ENCODE measurements at regions not wholly inside any gene's neighbourhood (a gene's known extent, or its start where the extent isn't known, plus 50 kb on each side); places are given as distances from the start of the nearest gene placed in this dataset.

DNA sequence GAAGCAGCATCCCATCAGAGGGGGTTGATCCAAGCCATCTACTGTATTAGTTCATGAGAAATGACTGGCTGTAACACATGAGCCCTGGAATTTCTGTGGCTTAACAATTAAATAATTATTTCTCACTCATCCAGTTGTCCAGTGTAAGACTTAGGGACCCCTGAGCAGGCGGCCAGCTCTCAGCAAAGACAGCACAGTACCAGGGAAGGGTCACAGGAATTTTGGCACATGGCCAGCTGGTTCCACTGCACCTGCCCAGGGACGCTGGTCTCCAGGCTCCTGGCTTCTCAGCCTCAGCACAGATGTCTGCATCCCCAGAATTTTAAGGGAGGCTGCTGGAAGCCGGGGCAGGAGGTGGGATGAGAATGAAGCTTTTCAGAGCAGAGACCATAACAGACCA is 93.7 kb upstream of the DHRSX start:
- intact Hi-C loops (cut with micrococcal nuclease): loop anchor here (5.0 kb wide), 1 partner anchor 77 kb away; no protein-coding TSS in a partner anchor
- no peaks in the 10 kb centered on the region for H3K9me3 ChIP-seq (ENCODE audit: control extremely low read depth in 1 of 3, control insufficient read depth in 2 of 3, insufficient read depth in 1 of 3, low read length in 2 of 3)
- POLR2A ChIA-PET: no interaction called here
- no peak overlapping the region for H3K4me3 ChIP-seq (ENCODE audit: control extremely low read depth in 1 of 5, extremely low read depth in 1 of 5, insufficient read depth in 1 of 5, low read depth in 2 of 5, low read length in 4 of 5)
- H3K27ac Mint-ChIP-seq: no peak overlapping the region
- H3K4me1 ChIP-seq (ENCODE audit: control insufficient read depth in 2 of 2, insufficient read depth in 2 of 2, low read length in 2 of 2): no peaks in the 10 kb centered on the region
- no peak overlapping the region for H3K4me2 ChIP-seq (replicated peaks; ENCODE audit: low read depth, low read length, poor library complexity, severe bottlenecking)
- no peak for DNase-seq
- no peak for ATAC-seq (ENCODE audit: low read depth)
- H3K79me2 ChIP-seq (ENCODE audit: control insufficient read depth, insufficient read depth, low read length): no peaks in the 10 kb centered on the region
- TF ChIP-seq EZH2 (IDR thresholded peaks at IDR 0.05; ENCODE audit: borderline replicate concordance, insufficient read depth, low read depth, low read length, poor library complexity, severe bottlenecking): no peak
- TF ChIP-seq, protein P1, sequence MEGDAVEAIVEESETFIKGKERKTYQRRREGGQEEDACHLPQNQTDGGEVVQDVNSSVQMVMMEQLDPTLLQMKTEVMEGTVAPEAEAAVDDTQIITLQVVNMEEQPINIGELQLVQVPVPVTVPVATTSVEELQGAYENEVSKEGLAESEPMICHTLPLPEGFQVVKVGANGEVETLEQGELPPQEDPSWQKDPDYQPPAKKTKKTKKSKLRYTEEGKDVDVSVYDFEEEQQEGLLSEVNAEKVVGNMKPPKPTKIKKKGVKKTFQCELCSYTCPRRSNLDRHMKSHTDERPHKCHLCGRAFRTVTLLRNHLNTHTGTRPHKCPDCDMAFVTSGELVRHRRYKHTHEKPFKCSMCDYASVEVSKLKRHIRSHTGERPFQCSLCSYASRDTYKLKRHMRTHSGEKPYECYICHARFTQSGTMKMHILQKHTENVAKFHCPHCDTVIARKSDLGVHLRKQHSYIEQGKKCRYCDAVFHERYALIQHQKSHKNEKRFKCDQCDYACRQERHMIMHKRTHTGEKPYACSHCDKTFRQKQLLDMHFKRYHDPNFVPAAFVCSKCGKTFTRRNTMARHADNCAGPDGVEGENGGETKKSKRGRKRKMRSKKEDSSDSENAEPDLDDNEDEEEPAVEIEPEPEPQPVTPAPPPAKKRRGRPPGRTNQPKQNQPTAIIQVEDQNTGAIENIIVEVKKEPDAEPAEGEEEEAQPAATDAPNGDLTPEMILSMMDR (IDR thresholded peaks at IDR 0.05): no peak
- peaks cover 8% of the 10 kb centered on the region for H3K4me1 Mint-ChIP-seq
- H4K20me1 ChIP-seq (ENCODE audit: control insufficient read depth, insufficient read depth, low read length, poor library complexity, severe bottlenecking): peaks cover 4% of the 10 kb centered on the region
- H3K4me3 Mint-ChIP-seq: no peak overlapping the region
- CTCF ChIA-PET: no interaction called here
- H3K36me3 ChIP-seq (replicated peaks in 1 of 2; ENCODE audit: control extremely low read depth in 1 of 2, control insufficient read depth in 1 of 2, extremely low read depth in 1 of 2, insufficient read depth in 2 of 2, low read length in 1 of 2): peaks cover 0 to 2% of the 10 kb centered on the region in 2 experiments
- WGBS (ENCODE audit: insufficient coverage): 89% methylated on average over 3 of the region's 3 CpGs
- no peaks in the 10 kb centered on the region for H3K27me3 Mint-ChIP-seq
- H3K27me3 ChIP-seq (replicated peaks in 1 of 4; ENCODE audit: control extremely low read depth in 1 of 4, control insufficient read depth in 3 of 4, insufficient read depth in 4 of 4, low read length in 3 of 4): no peaks in the 10 kb centered on the region
- H3K27ac ChIP-seq (ENCODE audit: low read length in 2 of 2): no peak overlapping the region
- no peaks in the 10 kb centered on the region for H3K9me3 Mint-ChIP-seq (ENCODE audit: insufficient read depth)
- no peak overlapping the region for H3K9ac ChIP-seq (ENCODE audit: low read length)
- H2AFZ ChIP-seq (ENCODE audit: insufficient read depth, low read depth, low read length, poor library complexity, severe bottlenecking): no peak overlapping the region

DNA sequence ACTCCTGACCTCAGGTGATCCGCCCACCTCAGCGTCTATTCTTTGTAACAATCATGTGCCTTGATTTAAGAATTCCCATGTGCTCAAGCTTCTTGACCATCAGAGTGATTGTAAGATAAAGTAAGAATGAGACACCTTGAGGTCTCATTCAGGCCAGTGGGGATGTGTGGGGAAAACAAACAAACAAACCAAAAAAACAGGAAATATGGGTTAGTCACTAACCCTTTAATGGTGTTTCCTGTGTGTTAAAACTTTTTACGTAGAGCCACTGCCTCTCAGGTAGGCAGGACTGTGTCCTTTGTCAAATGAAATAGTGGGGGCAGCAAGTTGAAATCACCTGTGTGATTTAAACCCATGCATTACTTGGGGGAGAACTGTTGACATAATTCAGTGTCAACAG is 91.5 kb upstream of the DHRSX start:
- Mint-ChIP-seq H3K4me3 (no peak overlapping the region), H3K4me1 (peaks cover 8% of the 10 kb centered on the region), H3K27ac (no peak overlapping the region), H3K27me3 (no peaks in the 10 kb centered on the region), H3K9me3 (ENCODE audit: insufficient read depth) (no peaks in the 10 kb centered on the region)
- CTCF ChIA-PET: no interaction called here
- Histone ChIP-seq H3K36me3 (replicated peaks in 1 of 2; ENCODE audit: control extremely low read depth in 1 of 2, control insufficient read depth in 1 of 2, extremely low read depth in 1 of 2, insufficient read depth in 2 of 2, low read length in 1 of 2) (peaks cover 0 to 2% of the 10 kb centered on the region in 2 experiments), H3K79me2 (ENCODE audit: control insufficient read depth, insufficient read depth, low read length) (no peaks in the 10 kb centered on the region), H4K20me1 (ENCODE audit: control insufficient read depth, insufficient read depth, low read length, poor library complexity, severe bottlenecking) (peaks cover 4% of the 10 kb centered on the region), H3K9ac (ENCODE audit: low read length) (no peak overlapping the region), H3K27me3 (replicated peaks in 1 of 4; ENCODE audit: control extremely low read depth in 1 of 4, control insufficient read depth in 3 of 4, insufficient read depth in 4 of 4, low read length in 3 of 4) (no peaks in the 10 kb centered on the region), H3K4me1 (ENCODE audit: control insufficient read depth in 2 of 2, insufficient read depth in 2 of 2, low read length in 2 of 2) (peaks cover 0 to under 1% of the 10 kb centered on the region in 2 donors), H2AFZ (ENCODE audit: insufficient read depth, low read depth, low read length, poor library complexity, severe bottlenecking) (no peak overlapping the region), H3K4me3 (ENCODE audit: control extremely low read depth in 1 of 5, extremely low read depth in 1 of 5, insufficient read depth in 1 of 5, low read depth in 2 of 5, low read length in 4 of 5) (no peak overlapping the region), H3K27ac (ENCODE audit: low read length in 2 of 2) (no peak overlapping the region), H3K4me2 (replicated peaks; ENCODE audit: low read depth, low read length, poor library complexity, severe bottlenecking) (no peak overlapping the region), H3K9me3 (ENCODE audit: control extremely low read depth in 1 of 3, control insufficient read depth in 2 of 3, insufficient read depth in 1 of 3, low read length in 2 of 3) (peaks cover 0 to 4% (median 0%) of the 10 kb centered on the region in 3 donors)
- 79% methylated on average over 3 of the region's 3 CpGs for WGBS (ENCODE audit: insufficient coverage)
- no peak for DNase-seq
- ATAC-seq (ENCODE audit: low read depth): no peak
- TF ChIP-seq EZH2 (IDR thresholded peaks at IDR 0.05; ENCODE audit: borderline replicate concordance, insufficient read depth, low read depth, low read length, poor library complexity, severe bottlenecking): no peak
- TF ChIP-seq, protein P1 (IDR thresholded peaks at IDR 0.05): no peak
- POLR2A ChIA-PET: no interaction called here
- intact Hi-C loops (cut with micrococcal nuclease): loop anchor here (5.0 kb wide), 1 partner anchor 75 kb away; no protein-coding TSS in a partner anchor
